IMR-90 (cell line): ENCODE measurements at regions not wholly inside any gene's neighbourhood (a gene's known extent, or its start where the extent isn't known, plus 50 kb on each side); places are given as distances from the start of the nearest gene placed in this dataset.

Source experiments
- CEBPB ChIP-seq: IDR thresholded peaks from 2 replicates; pipeline ENCODE4 v1.6.1; 2012; ENCODE audit warnings: low read depth, low read length, improper control_type of control experiment
- POLR2A ChIP-seq: IDR thresholded peaks from 2 replicates; pipeline ENCODE4 v1.6.1; 2012; ENCODE audit warnings: mild to moderate bottlenecking, low read depth, low read length
- RFX5 ChIP-seq: IDR thresholded peaks from 2 replicates; pipeline ENCODE4 v1.8.0; 2012; ENCODE audit warnings: low read depth, mild to moderate bottlenecking, low read length, moderate library complexity
- TF ChIP-seq, protein P1 (sequence below): conservative IDR thresholded peaks from 2 replicates; pipeline ENCODE4 v1.5.1; 2012; ENCODE audit warnings: mild to moderate bottlenecking, low read depth, low read length, improper control_type of control experiment
- TF ChIP-seq, protein P2 (sequence below): fragments of 150-350 bp; IDR thresholded peaks from 2 replicates; pipeline ENCODE4 v1.6.1; 2017; ENCODE audit warnings: mild to moderate bottlenecking, antibody characterized with exemption, low read length, low read depth

- TF ChIP-seq, protein P1, sequence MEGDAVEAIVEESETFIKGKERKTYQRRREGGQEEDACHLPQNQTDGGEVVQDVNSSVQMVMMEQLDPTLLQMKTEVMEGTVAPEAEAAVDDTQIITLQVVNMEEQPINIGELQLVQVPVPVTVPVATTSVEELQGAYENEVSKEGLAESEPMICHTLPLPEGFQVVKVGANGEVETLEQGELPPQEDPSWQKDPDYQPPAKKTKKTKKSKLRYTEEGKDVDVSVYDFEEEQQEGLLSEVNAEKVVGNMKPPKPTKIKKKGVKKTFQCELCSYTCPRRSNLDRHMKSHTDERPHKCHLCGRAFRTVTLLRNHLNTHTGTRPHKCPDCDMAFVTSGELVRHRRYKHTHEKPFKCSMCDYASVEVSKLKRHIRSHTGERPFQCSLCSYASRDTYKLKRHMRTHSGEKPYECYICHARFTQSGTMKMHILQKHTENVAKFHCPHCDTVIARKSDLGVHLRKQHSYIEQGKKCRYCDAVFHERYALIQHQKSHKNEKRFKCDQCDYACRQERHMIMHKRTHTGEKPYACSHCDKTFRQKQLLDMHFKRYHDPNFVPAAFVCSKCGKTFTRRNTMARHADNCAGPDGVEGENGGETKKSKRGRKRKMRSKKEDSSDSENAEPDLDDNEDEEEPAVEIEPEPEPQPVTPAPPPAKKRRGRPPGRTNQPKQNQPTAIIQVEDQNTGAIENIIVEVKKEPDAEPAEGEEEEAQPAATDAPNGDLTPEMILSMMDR, result no peak
- TF ChIP-seq RFX5, result no peak
- no peak for TF ChIP-seq POLR2A
- TF ChIP-seq, protein P2, sequence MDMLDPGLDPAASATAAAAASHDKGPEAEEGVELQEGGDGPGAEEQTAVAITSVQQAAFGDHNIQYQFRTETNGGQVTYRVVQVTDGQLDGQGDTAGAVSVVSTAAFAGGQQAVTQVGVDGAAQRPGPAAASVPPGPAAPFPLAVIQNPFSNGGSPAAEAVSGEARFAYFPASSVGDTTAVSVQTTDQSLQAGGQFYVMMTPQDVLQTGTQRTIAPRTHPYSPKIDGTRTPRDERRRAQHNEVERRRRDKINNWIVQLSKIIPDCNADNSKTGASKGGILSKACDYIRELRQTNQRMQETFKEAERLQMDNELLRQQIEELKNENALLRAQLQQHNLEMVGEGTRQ, result no peak
- TF ChIP-seq CEBPB, result no peak
Measured at GRCh38 chr13:31681133-31681532, 58.2 kb upstream of the RXFP2 start.
